SK-N-MC (cell line): ENCODE measurements at regions not wholly inside any gene's neighbourhood (a gene's known extent, or its start where the extent isn't known, plus 50 kb on each side); places are given as distances from the start of the nearest gene placed in this dataset.

Source experiments
- EZH2 ChIP-seq: fragments of 200-600 bp; sonication (generic); IDR thresholded peaks from one replicate; pipeline ENCODE4 v1.6.1; 2017; ENCODE audit warnings: antibody characterized with exemption
- FOXP2 ChIP-seq: optimal IDR thresholded peaks from 2 replicates; pipeline ENCODE3; 2011; ENCODE audit warnings: mild to moderate bottlenecking, moderate library complexity; ENCODE audit not compliant: insufficient read depth; ENCODE audit errors: extremely low read length, control extremely low read depth
- POLR2AphosphoS5 ChIP-seq: IDR thresholded peaks from 2 replicates; pipeline ENCODE4 v1.6.1; 2012; ENCODE audit warnings: mild to moderate bottlenecking, low read depth, low read length, borderline replicate concordance

GRCh38 chr4:96675896-96676295, 836.0 kb downstream of the PDHA2 start:
- TF ChIP-seq EZH2 (no peak), FOXP2 (no peak), POLR2AphosphoS5 (no peak)
